ENCODE measurements at regions not wholly inside any gene's neighbourhood (a gene's known extent, or its start where the extent isn't known, plus 50 kb on each side); places are given as distances from the start of the nearest gene placed in this dataset.

DNA sequence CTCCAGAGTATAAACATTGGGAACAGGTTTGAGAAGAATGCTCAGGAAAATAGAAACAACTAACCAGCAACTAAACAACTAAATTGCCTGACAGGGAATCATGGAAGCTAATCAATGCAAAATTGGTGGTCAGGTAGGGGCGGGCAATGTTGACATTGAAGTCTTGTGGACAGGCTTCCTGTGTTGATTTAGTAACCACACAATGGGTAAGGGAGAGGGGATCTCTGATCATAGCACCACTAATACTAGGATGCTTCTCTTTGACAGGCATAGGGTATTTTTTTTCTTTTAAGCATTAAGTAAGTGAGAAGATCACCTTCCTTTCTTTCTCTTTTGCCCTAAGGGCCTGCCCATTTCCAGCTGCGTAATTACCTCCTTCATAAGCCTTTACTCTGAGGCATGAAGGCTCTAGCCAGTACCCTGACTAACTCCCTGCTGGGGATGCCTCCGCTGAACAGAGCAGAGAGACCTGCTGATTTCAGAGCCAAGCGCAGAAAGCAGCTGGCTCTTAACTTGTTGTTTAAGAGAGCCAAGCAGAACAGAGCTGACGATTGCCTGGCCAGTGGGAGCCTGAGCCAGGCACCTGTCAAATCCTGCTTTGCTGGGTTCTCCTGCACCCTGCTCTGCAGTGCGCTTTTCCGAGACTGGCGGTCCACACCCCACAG lies 118.7 kb downstream of the BMP2 start:
- no peak overlapping the region for H3K4me3 ChIP-seq (ENCODE audit: low read length, poor library complexity, severe bottlenecking)
- H3K4me1 ChIP-seq (ENCODE audit: insufficient read depth, low read length, poor library complexity, severe bottlenecking), result no peaks in the 10 kb centered on the region
- H3K9me3 ChIP-seq (ENCODE audit: insufficient read depth, low read depth, low read length), result no peaks in the 10 kb centered on the region
- TF ChIP-seq, protein P1, sequence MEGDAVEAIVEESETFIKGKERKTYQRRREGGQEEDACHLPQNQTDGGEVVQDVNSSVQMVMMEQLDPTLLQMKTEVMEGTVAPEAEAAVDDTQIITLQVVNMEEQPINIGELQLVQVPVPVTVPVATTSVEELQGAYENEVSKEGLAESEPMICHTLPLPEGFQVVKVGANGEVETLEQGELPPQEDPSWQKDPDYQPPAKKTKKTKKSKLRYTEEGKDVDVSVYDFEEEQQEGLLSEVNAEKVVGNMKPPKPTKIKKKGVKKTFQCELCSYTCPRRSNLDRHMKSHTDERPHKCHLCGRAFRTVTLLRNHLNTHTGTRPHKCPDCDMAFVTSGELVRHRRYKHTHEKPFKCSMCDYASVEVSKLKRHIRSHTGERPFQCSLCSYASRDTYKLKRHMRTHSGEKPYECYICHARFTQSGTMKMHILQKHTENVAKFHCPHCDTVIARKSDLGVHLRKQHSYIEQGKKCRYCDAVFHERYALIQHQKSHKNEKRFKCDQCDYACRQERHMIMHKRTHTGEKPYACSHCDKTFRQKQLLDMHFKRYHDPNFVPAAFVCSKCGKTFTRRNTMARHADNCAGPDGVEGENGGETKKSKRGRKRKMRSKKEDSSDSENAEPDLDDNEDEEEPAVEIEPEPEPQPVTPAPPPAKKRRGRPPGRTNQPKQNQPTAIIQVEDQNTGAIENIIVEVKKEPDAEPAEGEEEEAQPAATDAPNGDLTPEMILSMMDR (conservative IDR thresholded peaks at IDR 0.05; ENCODE audit: low read length), result no peak
- TF ChIP-seq EZH2phosphoT487 (IDR thresholded peaks at IDR 0.05; ENCODE audit: borderline replicate concordance), result no peak
- no peak overlapping the region for H3K9ac ChIP-seq (ENCODE audit: low read depth, low read length, poor library complexity, severe bottlenecking)
- no peaks in the 10 kb centered on the region for H3K9me2 ChIP-seq (replicated peaks; ENCODE audit: low read depth, low read length)
- H3K36me3 ChIP-seq (ENCODE audit: insufficient read depth, low read length), result no peaks in the 10 kb centered on the region
- no peaks in the 10 kb centered on the region for H3K27me3 ChIP-seq (ENCODE audit: insufficient read depth, low read length, poor library complexity, severe bottlenecking)
- no peak overlapping the region for H2AFZ ChIP-seq (ENCODE audit: low read length)
- H3F3A ChIP-seq (ENCODE audit: low read depth), result no peaks in the 10 kb centered on the region
- H3K79me2 ChIP-seq (ENCODE audit: insufficient read depth, low read length), result no peaks in the 10 kb centered on the region
- H3K4me2 ChIP-seq (ENCODE audit: low read depth, low read length, poor library complexity, severe bottlenecking), result no peak overlapping the region
- H4K20me1 ChIP-seq (ENCODE audit: insufficient read depth, low read length, poor library complexity, severe bottlenecking), result no peaks in the 10 kb centered on the region

DNA sequence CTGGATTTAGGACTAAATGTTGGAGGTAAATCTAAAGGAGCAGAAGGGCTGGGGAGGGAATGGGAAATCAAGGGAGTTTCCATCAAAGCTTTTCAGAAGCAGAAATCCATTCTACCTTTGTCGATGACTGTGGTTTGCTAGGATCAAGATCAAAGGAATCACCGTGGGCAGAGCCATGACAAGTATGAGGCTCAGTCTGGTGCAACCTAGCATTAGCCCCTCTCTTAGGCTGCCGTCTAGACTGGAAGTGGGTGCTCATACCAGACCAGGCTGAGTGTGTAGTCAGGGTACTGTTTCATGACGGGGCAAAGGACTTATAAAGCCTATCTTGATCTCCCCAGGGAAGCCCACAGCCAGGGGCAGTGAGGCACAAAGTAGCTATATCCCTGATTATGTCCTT lies 120.5 kb downstream of the BMP2 start:
- no peak overlapping the region for H3K4me2 ChIP-seq (ENCODE audit: low read depth, low read length, poor library complexity, severe bottlenecking)
- no peaks in the 10 kb centered on the region for H3K9me3 ChIP-seq (ENCODE audit: insufficient read depth, low read depth, low read length)
- H3K27me3 ChIP-seq (ENCODE audit: insufficient read depth, low read length, poor library complexity, severe bottlenecking), result no peaks in the 10 kb centered on the region
- H4K20me1 ChIP-seq (ENCODE audit: insufficient read depth, low read length, poor library complexity, severe bottlenecking), result no peaks in the 10 kb centered on the region
- no peaks in the 10 kb centered on the region for H3K9me2 ChIP-seq (replicated peaks; ENCODE audit: low read depth, low read length)
- H3K4me1 ChIP-seq (ENCODE audit: insufficient read depth, low read length, poor library complexity, severe bottlenecking), result no peaks in the 10 kb centered on the region
- no peak overlapping the region for H2AFZ ChIP-seq (ENCODE audit: low read length)
- no peaks in the 10 kb centered on the region for H3K79me2 ChIP-seq (ENCODE audit: insufficient read depth, low read length)
- TF ChIP-seq, protein P1 (conservative IDR thresholded peaks at IDR 0.05; ENCODE audit: low read length), result no peak
- TF ChIP-seq EZH2phosphoT487 (IDR thresholded peaks at IDR 0.05; ENCODE audit: borderline replicate concordance), result no peak
- no peak overlapping the region for H3K9ac ChIP-seq (ENCODE audit: low read depth, low read length, poor library complexity, severe bottlenecking)
- H3K36me3 ChIP-seq (ENCODE audit: insufficient read depth, low read length), result no peaks in the 10 kb centered on the region
- no peak overlapping the region for H3K4me3 ChIP-seq (ENCODE audit: low read length, poor library complexity, severe bottlenecking)
- no peaks in the 10 kb centered on the region for H3F3A ChIP-seq (ENCODE audit: low read depth)

DNA sequence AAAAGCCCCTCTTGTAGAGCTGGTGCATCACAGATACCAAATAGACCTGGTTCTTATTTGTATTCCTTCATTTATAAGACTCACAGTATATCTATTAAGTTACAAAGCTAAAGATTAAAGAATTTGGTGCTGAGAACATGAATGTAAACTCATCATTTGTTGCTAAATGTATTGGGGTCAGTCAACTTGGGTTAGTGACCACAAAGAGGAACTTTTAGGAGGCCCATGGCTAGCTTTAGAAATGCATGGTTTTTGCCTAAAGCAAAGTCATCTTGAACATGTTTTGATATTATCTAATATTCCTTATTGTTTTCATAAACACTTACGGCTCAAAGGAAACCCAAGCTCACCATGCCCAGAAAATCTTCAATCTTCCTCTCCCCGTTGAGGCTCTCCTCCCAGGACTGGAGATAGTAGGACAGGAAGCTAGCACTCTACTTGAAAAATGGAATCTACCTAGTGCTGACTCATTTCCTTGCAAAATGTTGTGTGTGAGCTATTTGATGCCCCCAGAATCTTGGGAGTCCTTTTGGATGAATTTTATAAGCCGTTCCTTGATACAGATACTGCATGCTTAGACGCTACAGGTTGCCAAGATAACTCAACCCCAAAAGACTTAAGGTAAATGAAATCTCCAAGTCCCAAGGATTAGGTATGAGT lies 121.4 kb downstream of the BMP2 start:
- Histone ChIP-seq H3K9ac (ENCODE audit: low read depth, low read length, poor library complexity, severe bottlenecking) (no peak overlapping the region), H3K4me1 (ENCODE audit: insufficient read depth, low read length, poor library complexity, severe bottlenecking) (no peaks in the 10 kb centered on the region), H3K36me3 (ENCODE audit: insufficient read depth, low read length) (no peaks in the 10 kb centered on the region), H3K79me2 (ENCODE audit: insufficient read depth, low read length) (no peaks in the 10 kb centered on the region), H3K4me3 (ENCODE audit: low read length, poor library complexity, severe bottlenecking) (no peak overlapping the region), H3K4me2 (ENCODE audit: low read depth, low read length, poor library complexity, severe bottlenecking) (no peak overlapping the region), H2AFZ (ENCODE audit: low read length) (no peak overlapping the region), H4K20me1 (ENCODE audit: insufficient read depth, low read length, poor library complexity, severe bottlenecking) (no peaks in the 10 kb centered on the region), H3K9me2 (replicated peaks; ENCODE audit: low read depth, low read length) (no peaks in the 10 kb centered on the region), H3K9me3 (ENCODE audit: insufficient read depth, low read depth, low read length) (no peaks in the 10 kb centered on the region), H3K27me3 (ENCODE audit: insufficient read depth, low read length, poor library complexity, severe bottlenecking) (no peaks in the 10 kb centered on the region), H3F3A (ENCODE audit: low read depth) (no peaks in the 10 kb centered on the region)
- no peak for TF ChIP-seq EZH2phosphoT487 (IDR thresholded peaks at IDR 0.05; ENCODE audit: borderline replicate concordance)
- TF ChIP-seq, protein P1 (conservative IDR thresholded peaks at IDR 0.05; ENCODE audit: low read length), result no peak
